ENCODE measurements at regions not wholly inside any gene's neighbourhood (a gene's known extent, or its start where the extent isn't known, plus 50 kb on each side); places are given as distances from the start of the nearest gene placed in this dataset.

- H3K9me3 ChIP-seq (replicated peaks; ENCODE audit: control insufficient read depth, insufficient read depth, low read length) = peaks cover 7% of the 10 kb centered on the region; the same call in 2 of the 3 replicates
These were observed 61.2 kb upstream of the ACKR3 start for GRCh38 chr2:236508466-236508865.

DNA sequence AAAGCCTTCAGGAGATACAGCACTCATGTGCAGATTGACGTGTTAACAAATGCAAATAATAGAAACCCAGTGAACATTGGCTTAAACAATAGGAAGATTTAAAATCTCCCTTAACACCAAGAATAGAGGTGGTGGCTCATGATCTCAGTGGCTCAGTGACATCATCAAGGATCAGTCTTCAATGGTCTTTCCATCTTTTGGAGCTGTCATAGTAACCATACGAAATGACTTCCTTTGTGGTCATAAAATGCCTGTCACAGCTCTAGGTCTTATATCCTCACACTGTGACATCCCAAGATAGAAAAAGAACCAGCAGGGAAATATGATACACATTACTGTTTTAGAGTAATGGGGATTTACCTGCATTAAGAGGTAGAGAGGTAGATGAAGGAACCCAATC lies 59.6 kb upstream of the ACKR3 start:
- no TSS peak for BruUV-seq (replicated peaks)
- Histone ChIP-seq H3K9ac (ENCODE audit: control insufficient read depth, insufficient read depth, low read length) (no peak overlapping the region), H4K20me1 (ENCODE audit: control insufficient read depth, insufficient read depth) (no peaks in the 10 kb centered on the region), H3K79me2 (ENCODE audit: control insufficient read depth, insufficient read depth, low read length) (no peaks in the 10 kb centered on the region), H3K27ac (ENCODE audit: control insufficient read depth, insufficient read depth) (no peak overlapping the region), H3K36me3 (ENCODE audit: control insufficient read depth in 2 of 2, insufficient read depth in 2 of 2, low read length in 1 of 2) (no peaks in the 10 kb centered on the region), H3K9me3 (replicated peaks; ENCODE audit: control insufficient read depth, insufficient read depth, low read length) (peaks cover 1% of the 10 kb centered on the region; the same call in 2 of the 3 replicates), H2AFZ (ENCODE audit: control insufficient read depth, low read depth, low read length) (no peak overlapping the region), H3K4me2 (ENCODE audit: control insufficient read depth, insufficient read depth) (no peak overlapping the region), H3K27me3 (replicated peaks in 1 of 2; ENCODE audit: control insufficient read depth in 2 of 2, insufficient read depth in 2 of 2, low read length in 1 of 2) (peaks cover 2 to 7% of the 10 kb centered on the region in 2 experiments; a peak in 3 of 4 replicates), H3K4me1 (ENCODE audit: control insufficient read depth, insufficient read depth, low read length) (peaks cover 5% of the 10 kb centered on the region), H3K4me3 (no peak overlapping the region)
- FAIRE-seq = no peak
- no peak for DNase-seq (ENCODE audit: low read depth, low spot score)
- ChIA-PET POLR2A (interaction anchor here (0.8 to 1.5 kb wide), 2 partner anchors 26 to 61 kb away, joined by 3 read pairs; no protein-coding TSS in a partner anchor), CTCF (interaction anchor here (0.7 to 7.5 kb wide), 4 partner anchors 21 to 551 kb away, joined by 3 to 300 read pairs (median 8); partner anchors contain the start of gene ACKR3), SMC1A (ENCODE audit: uncharacterized antibody, unreplicated experiment) (interaction anchor here (1.1 to 8.1 kb wide), 4 partner anchors 20 to 517 kb away, joined by 3 to 230 read pairs (median 78); partner anchors contain the start of gene ACKR3), RAD21 (ENCODE audit: unreplicated experiment) (interaction anchor here (1.4 to 7.5 kb wide), 2 partner anchors 27 to 60 kb away, joined by 3 to 275 read pairs; partner anchors contain the start of gene ACKR3)
- intact Hi-C loops (cut with micrococcal nuclease; ENCODE audit: unreplicated experiment) = loop anchor here (10.0 kb wide), 1 partner anchor 155 kb away; no protein-coding TSS in a partner anchor
- ATAC-seq = peak; percentile 20; the same call in 2 of the 3 replicates
- WGBS (ENCODE audit: insufficient coverage, insufficient replicate concordance, low lambda C conversion rate, missing lambda C conversion rate) = 4% methylated on average over 2 of the region's 2 CpGs
- in situ Hi-C loops (cut with MboI) = loop anchor here (5.0 kb wide), 1 partner anchor 562 kb away; no protein-coding TSS in a partner anchor
- TF ChIP-seq CBX3 (IDR thresholded peaks at IDR 0.05; ENCODE audit: borderline replicate concordance, low read depth) (no peak), ZBED1 (IDR thresholded peaks at IDR 0.05; ENCODE audit: borderline replicate concordance) (no peak), RAD21 (IDR thresholded peaks at IDR 0.05; ENCODE audit: insufficient read depth, low read depth, low read length) (no peak), SMC3 (IDR thresholded peaks at IDR 0.05; ENCODE audit: borderline replicate concordance, low read length) (no peak), CREM (IDR thresholded peaks at IDR 0.05; ENCODE audit: low read depth) (peak; percentile 47; the same call in 1 of the 2 replicates), MEF2B (IDR thresholded peaks at IDR 0.05; ENCODE audit: partially characterized antibody, poor library complexity, severe bottlenecking) (no peak), NR2C2 (IDR thresholded peaks at IDR 0.05; ENCODE audit: borderline replicate concordance, control insufficient read depth, insufficient read length, low read depth) (no peak), ATF7 (IDR thresholded peaks at IDR 0.05; ENCODE audit: low read depth) (0 out of 2 replicates have a peak, but pooled peaks have one; percentile 28), FOXK2 (IDR thresholded peaks at IDR 0.05) (no peak), MXI1 (IDR thresholded peaks at IDR 0.05; ENCODE audit: low read depth, low read length) (no peak), NFIC (IDR thresholded peaks at IDR 0.05; ENCODE audit: low read depth, low read length) (no peak), PAX5 (IDR thresholded peaks at IDR 0.05; ENCODE audit: borderline replicate concordance, low read depth, low read length) (no peak), KDM1A (IDR thresholded peaks at IDR 0.05; ENCODE audit: borderline replicate concordance) (no peak), TBL1XR1 (IDR thresholded peaks at IDR 0.05; ENCODE audit: low read depth, low read length) (no peak), POLR2AphosphoS5 (IDR thresholded peaks at IDR 0.05; ENCODE audit: low read length) (no peak), NR2F1 (conservative IDR thresholded peaks at IDR 0.05) (no peak)
- TF ChIP-seq, protein P1, sequence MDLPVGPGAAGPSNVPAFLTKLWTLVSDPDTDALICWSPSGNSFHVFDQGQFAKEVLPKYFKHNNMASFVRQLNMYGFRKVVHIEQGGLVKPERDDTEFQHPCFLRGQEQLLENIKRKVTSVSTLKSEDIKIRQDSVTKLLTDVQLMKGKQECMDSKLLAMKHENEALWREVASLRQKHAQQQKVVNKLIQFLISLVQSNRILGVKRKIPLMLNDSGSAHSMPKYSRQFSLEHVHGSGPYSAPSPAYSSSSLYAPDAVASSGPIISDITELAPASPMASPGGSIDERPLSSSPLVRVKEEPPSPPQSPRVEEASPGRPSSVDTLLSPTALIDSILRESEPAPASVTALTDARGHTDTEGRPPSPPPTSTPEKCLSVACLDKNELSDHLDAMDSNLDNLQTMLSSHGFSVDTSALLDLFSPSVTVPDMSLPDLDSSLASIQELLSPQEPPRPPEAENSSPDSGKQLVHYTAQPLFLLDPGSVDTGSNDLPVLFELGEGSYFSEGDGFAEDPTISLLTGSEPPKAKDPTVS (IDR thresholded peaks at IDR 0.05; ENCODE audit: low read depth, low read length) = no peak

More at GRCh38 chr2:236508466-236508865, 61.2 kb upstream of the ACKR3 start:
- ChIA-PET POLR2A (no interaction called here), SMC1A (ENCODE audit: uncharacterized antibody, unreplicated experiment) (interaction anchor here (7.9 to 8.1 kb wide), 2 partner anchors 21 to 61 kb away, joined by 85 to 230 read pairs; partner anchors contain the start of gene ACKR3), CTCF (interaction anchor here (2.0 to 7.5 kb wide), 2 partner anchors 61 to 553 kb away, joined by 10 to 300 read pairs; partner anchors contain the start of gene ACKR3), RAD21 (ENCODE audit: unreplicated experiment) (interaction anchor here (1.4 to 7.5 kb wide), 2 partner anchors 29 to 62 kb away, joined by 3 to 275 read pairs; partner anchors contain the start of gene ACKR3)
- Histone ChIP-seq H3K4me1 (ENCODE audit: control insufficient read depth, insufficient read depth, low read length) (peaks cover 4% of the 10 kb centered on the region), H3K27ac (ENCODE audit: control insufficient read depth, insufficient read depth) (no peak overlapping the region), H2AFZ (ENCODE audit: control insufficient read depth, low read depth, low read length) (no peak overlapping the region), H3K79me2 (ENCODE audit: control insufficient read depth, insufficient read depth, low read length) (no peaks in the 10 kb centered on the region), H3K36me3 (ENCODE audit: control insufficient read depth in 2 of 2, insufficient read depth in 2 of 2, low read length in 1 of 2) (no peaks in the 10 kb centered on the region), H3K27me3 (replicated peaks in 1 of 2; ENCODE audit: control insufficient read depth in 2 of 2, insufficient read depth in 2 of 2, low read length in 1 of 2) (peaks cover 2 to 7% of the 10 kb centered on the region in 2 experiments; a peak in 3 of 4 replicates), H3K4me2 (ENCODE audit: control insufficient read depth, insufficient read depth) (no peak overlapping the region), H3K4me3 (no peak overlapping the region), H4K20me1 (ENCODE audit: control insufficient read depth, insufficient read depth) (no peaks in the 10 kb centered on the region), H3K9ac (ENCODE audit: control insufficient read depth, insufficient read depth, low read length) (no peak overlapping the region)
- TF ChIP-seq IRF4 (IDR thresholded peaks at IDR 0.05; ENCODE audit: low read depth, low read length) = no peak
- no peak for TF ChIP-seq SRF (IDR thresholded peaks at IDR 0.05; ENCODE audit: low read depth in 2 of 2, low read length in 2 of 2)
- no TSS peak for BruUV-seq (replicated peaks)
- ATAC-seq (no peak), DNase-seq (ENCODE audit: low read depth, low spot score) (no peak), FAIRE-seq (no peak)
- intact Hi-C loops (cut with micrococcal nuclease; ENCODE audit: unreplicated experiment) = no loop called here
- WGBS (ENCODE audit: insufficient coverage, insufficient replicate concordance, low lambda C conversion rate, missing lambda C conversion rate) = 31% methylated on average over 5 of the region's 5 CpGs
- in situ Hi-C loops (cut with MboI) = no loop called here
